Stimulated activated naive CD8-positive, alpha-beta T cell treated with anti-CD3 and anti-CD28 coated beads, Interleukin-15, Interleukin-2, amounts not matched to agents 100 ng/mL and 50 ng/mL, for 24 hours (primary cell): ENCODE measurements at regions not wholly inside any gene's neighbourhood (a gene's known extent, or its start where the extent isn't known, plus 50 kb on each side); places are given as distances from the start of the nearest gene placed in this dataset.
"Not testable (repeated sequence)": the region's sequence is repeated elsewhere in the genome, so short reads cannot be mapped to it uniquely, and the experiment has no call there.

ENCODE experiments used
- H3K27ac Mint-ChIP-seq: one replicate; pipeline ENCODE4 v1.8.0; 2021; ENCODE audit warnings: mild to moderate bottlenecking, mixed read lengths
- H3K27me3 Mint-ChIP-seq: one replicate; pipeline ENCODE4 v1.8.0; 2021; ENCODE audit warnings: mixed read lengths
- H3K36me3 Mint-ChIP-seq: one replicate; pipeline ENCODE4 v1.8.0; 2021; ENCODE audit warnings: low read depth, mixed read lengths
- H3K4me1 Mint-ChIP-seq: one replicate; pipeline ENCODE4 v1.8.0; 2021; ENCODE audit warnings: low read depth, mixed read lengths
- H3K4me3 Mint-ChIP-seq: one replicate; pipeline ENCODE4 v1.8.0; 2021; ENCODE audit warnings: mild to moderate bottlenecking, mixed read lengths
- H3K9me3 Mint-ChIP-seq: one replicate; pipeline ENCODE4 v1.8.0; 2021; ENCODE audit warnings: mixed read lengths

GRCh38 chr5:94102849-94103248, 361.4 kb upstream of the POU5F2 start:
- Mint-ChIP-seq H3K27me3 (no peaks in the 10 kb centered on the region), H3K27ac (peak overlapping the region; percentile 5), H3K36me3 (peaks cover 66% of the 10 kb centered on the region), H3K9me3 (peaks cover 30% of the 10 kb centered on the region), H3K4me1 (peaks cover 57% of the 10 kb centered on the region), H3K4me3 (no peak overlapping the region)

GRCh38 chr5:94097384-94097783, 356.0 kb upstream of the POU5F2 start:
- H3K36me3 Mint-ChIP-seq, result peaks cover 49% of the 10 kb centered on the region
- H3K4me1 Mint-ChIP-seq, result peaks cover 31% of the 10 kb centered on the region
- peaks cover 33% of the 10 kb centered on the region for H3K9me3 Mint-ChIP-seq
- H3K27ac Mint-ChIP-seq, H3K4me3 Mint-ChIP-seq, H3K27me3 Mint-ChIP-seq: not testable (repeated sequence)

GRCh38 chr5:94094793-94095441, 353.5 kb upstream of the POU5F2 start:
- H3K4me1 Mint-ChIP-seq, result peaks cover 18% of the 10 kb centered on the region
- no peaks in the 10 kb centered on the region for H3K27me3 Mint-ChIP-seq
- H3K36me3 Mint-ChIP-seq, result peaks cover 31% of the 10 kb centered on the region
- H3K9me3 Mint-ChIP-seq, result peaks cover 29% of the 10 kb centered on the region
- H3K4me3 Mint-ChIP-seq, result no peak overlapping the region
- H3K27ac Mint-ChIP-seq, result no peak overlapping the region

GRCh38 chr5:94093300-94093699, 351.9 kb upstream of the POU5F2 start:
- peaks cover 7% of the 10 kb centered on the region for H3K4me1 Mint-ChIP-seq
- H3K27me3 Mint-ChIP-seq, result no peaks in the 10 kb centered on the region
- H3K4me3 Mint-ChIP-seq, result no peak overlapping the region
- no peak overlapping the region for H3K27ac Mint-ChIP-seq
- H3K9me3 Mint-ChIP-seq, result peaks cover 23% of the 10 kb centered on the region
- peaks cover 19% of the 10 kb centered on the region for H3K36me3 Mint-ChIP-seq

- H3K9me3 Mint-ChIP-seq, H3K4me1 Mint-ChIP-seq, H3K27me3 Mint-ChIP-seq, H3K27ac Mint-ChIP-seq, H3K4me3 Mint-ChIP-seq: not testable (repeated sequence)
- H3K36me3 Mint-ChIP-seq, result peaks cover 18% of the 10 kb centered on the region
Observed at GRCh38 chr5:94086635-94087034, 345.2 kb upstream of the POU5F2 start.

GRCh38 chr5:94086194-94086593, 344.8 kb upstream of the POU5F2 start:
- Mint-ChIP-seq H3K4me1 (peaks cover 7% of the 10 kb centered on the region), H3K27ac (no peak overlapping the region), H3K4me3 (no peak overlapping the region), H3K27me3 (no peaks in the 10 kb centered on the region), H3K9me3 (no peaks in the 10 kb centered on the region), H3K36me3 (peaks cover 18% of the 10 kb centered on the region)

GRCh38 chr5:94082405-94082804, 341.0 kb upstream of the POU5F2 start:
- H3K27me3 Mint-ChIP-seq, result no peaks in the 10 kb centered on the region
- H3K4me1 Mint-ChIP-seq, result peaks cover 8% of the 10 kb centered on the region
- no peak overlapping the region for H3K4me3 Mint-ChIP-seq
- no peaks in the 10 kb centered on the region for H3K9me3 Mint-ChIP-seq
- peaks cover 18% of the 10 kb centered on the region for H3K36me3 Mint-ChIP-seq
- no peak overlapping the region for H3K27ac Mint-ChIP-seq

- Mint-ChIP-seq H3K36me3 (peaks cover 16% of the 10 kb centered on the region), H3K4me3 (no peak overlapping the region), H3K27ac (no peak overlapping the region), H3K9me3 (no peaks in the 10 kb centered on the region), H3K4me1 (peaks cover 8% of the 10 kb centered on the region), H3K27me3 (no peaks in the 10 kb centered on the region)
Observed at GRCh38 chr5:94081088-94081487, 339.7 kb upstream of the POU5F2 start.

GRCh38 chr5:94080390-94080789, 339.0 kb upstream of the POU5F2 start:
- Mint-ChIP-seq H3K4me3 (no peak overlapping the region), H3K9me3 (no peaks in the 10 kb centered on the region)

GRCh38 chr5:94072116-94072515, 330.7 kb upstream of the POU5F2 start:
- H3K27me3 Mint-ChIP-seq, result no peaks in the 10 kb centered on the region
- peaks cover 38% of the 10 kb centered on the region for H3K36me3 Mint-ChIP-seq
- H3K27ac Mint-ChIP-seq, result no peak overlapping the region
- H3K9me3 Mint-ChIP-seq, result peaks cover 10% of the 10 kb centered on the region
- peaks cover 6% of the 10 kb centered on the region for H3K4me1 Mint-ChIP-seq
- H3K4me3 Mint-ChIP-seq, result no peak overlapping the region

More at GRCh38 chr5:94080390-94080789, 339.0 kb upstream of the POU5F2 start:
- Mint-ChIP-seq H3K36me3 (peaks cover 9% of the 10 kb centered on the region), H3K27ac (no peak overlapping the region), H3K4me1 (peaks cover 8% of the 10 kb centered on the region), H3K27me3 (no peaks in the 10 kb centered on the region)

- Mint-ChIP-seq H3K36me3 (peaks cover 63% of the 10 kb centered on the region), H3K27ac (no peak overlapping the region), H3K4me3 (no peak overlapping the region), H3K27me3 (no peaks in the 10 kb centered on the region), H3K9me3 (peaks cover 50% of the 10 kb centered on the region), H3K4me1 (peaks cover 13% of the 10 kb centered on the region)
Observed at GRCh38 chr5:94066437-94067207, 325.2 kb upstream of the POU5F2 start.

GRCh38 chr5:94064025-94064424, 322.6 kb upstream of the POU5F2 start:
- no peak overlapping the region for H3K27ac Mint-ChIP-seq
- peaks cover 9% of the 10 kb centered on the region for H3K4me1 Mint-ChIP-seq
- H3K4me3 Mint-ChIP-seq, result no peak overlapping the region
- no peaks in the 10 kb centered on the region for H3K27me3 Mint-ChIP-seq
- H3K36me3 Mint-ChIP-seq, result peaks cover 66% of the 10 kb centered on the region
- H3K9me3 Mint-ChIP-seq, result peaks cover 46% of the 10 kb centered on the region

GRCh38 chr5:94057655-94058054, 316.3 kb upstream of the POU5F2 start:
- no peak overlapping the region for H3K4me3 Mint-ChIP-seq
- peaks cover 24% of the 10 kb centered on the region for H3K4me1 Mint-ChIP-seq
- no peaks in the 10 kb centered on the region for H3K27me3 Mint-ChIP-seq
- peaks cover 50% of the 10 kb centered on the region for H3K36me3 Mint-ChIP-seq
- H3K9me3 Mint-ChIP-seq, result no peaks in the 10 kb centered on the region
- H3K27ac Mint-ChIP-seq, result no peak overlapping the region

- Mint-ChIP-seq H3K27me3 (no peaks in the 10 kb centered on the region), H3K36me3 (peaks cover 50% of the 10 kb centered on the region), H3K27ac (no peak overlapping the region), H3K4me3 (no peak overlapping the region), H3K9me3 (no peaks in the 10 kb centered on the region), H3K4me1 (peaks cover 23% of the 10 kb centered on the region)
Observed at GRCh38 chr5:94057217-94057616, 315.8 kb upstream of the POU5F2 start.

GRCh38 chr5:94049307-94049922, 308.0 kb upstream of the POU5F2 start:
- not testable (repeated sequence) for H3K4me1 Mint-ChIP-seq, H3K27ac Mint-ChIP-seq, H3K4me3 Mint-ChIP-seq, H3K9me3 Mint-ChIP-seq, H3K27me3 Mint-ChIP-seq
- H3K36me3 Mint-ChIP-seq, result peaks cover 51% of the 10 kb centered on the region
